Activated T-cell treated with anti-CD3 and anti-CD28 coated beads for 48 hours (primary cell): ENCODE measurements at regions not wholly inside any gene's neighbourhood (a gene's known extent, or its start where the extent isn't known, plus 50 kb on each side); places are given as distances from the start of the nearest gene placed in this dataset.
"Not testable (repeated sequence)": the region's sequence is repeated elsewhere in the genome, so short reads cannot be mapped to it uniquely, and the experiment has no call there.

Source experiments
- DNase-seq: peaks from one replicate; pipeline ENCODE4 v3.0.0-alpha.2; 2020; ENCODE audit warnings: low read depth

DNA sequence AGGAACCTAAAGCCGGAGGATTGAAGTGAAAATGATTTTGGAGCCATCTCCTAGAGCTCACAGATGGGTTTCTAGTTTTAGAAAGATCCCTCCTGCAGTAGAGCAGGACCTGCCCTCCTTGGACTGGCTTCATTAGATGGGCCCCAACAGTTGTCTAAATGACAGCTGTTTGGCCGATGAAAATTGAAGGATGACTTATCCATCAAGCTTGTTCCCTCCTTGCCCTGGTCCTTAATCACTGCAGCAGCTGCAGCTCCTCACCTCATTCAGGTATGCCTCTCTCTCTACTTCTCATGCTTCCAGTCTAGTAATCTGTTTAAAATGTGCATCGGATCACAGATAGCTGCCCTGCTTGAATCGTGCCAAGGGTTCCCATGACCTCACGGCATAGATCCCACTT, 677.6 kb downstream of the BCL11A start:
- no peak for DNase-seq

DNA sequence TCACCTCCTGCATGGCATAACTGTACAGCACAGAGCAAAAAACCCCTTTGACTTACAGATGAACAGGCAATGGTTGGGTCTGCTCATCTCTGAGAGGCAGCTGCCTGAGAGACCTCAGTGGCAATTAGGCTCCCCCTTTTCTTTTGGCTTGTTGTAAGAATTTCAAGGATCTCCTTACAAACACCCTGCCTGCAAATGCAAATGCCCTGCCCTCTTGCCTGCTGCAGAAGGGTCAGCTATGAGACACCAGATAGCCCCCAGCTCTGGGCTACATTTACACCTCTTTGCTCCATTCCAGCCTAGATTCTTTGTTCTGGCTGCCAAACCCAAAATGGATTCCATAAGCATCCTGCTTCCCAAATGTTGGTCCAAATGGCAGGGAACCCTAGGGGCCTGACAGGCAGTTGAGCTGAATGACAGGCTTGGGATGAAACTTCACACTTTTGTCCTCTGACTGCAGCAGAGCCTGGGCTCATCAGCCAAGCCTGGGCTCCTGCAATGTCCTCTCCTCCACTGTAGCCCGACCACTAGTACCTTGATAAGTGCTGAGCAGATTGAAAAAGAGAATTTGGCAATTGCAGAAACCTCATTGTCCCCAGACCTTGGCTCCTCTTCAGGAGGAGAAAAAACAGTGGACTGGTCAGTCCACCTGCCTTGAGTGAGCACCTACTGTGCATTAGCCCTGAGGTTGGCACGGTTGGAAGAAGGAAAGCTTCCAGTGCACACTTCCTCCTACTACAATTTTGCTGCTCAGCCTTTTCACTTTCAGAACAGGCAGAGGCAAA, 678.3 kb downstream of the BCL11A start:
- no peak for DNase-seq

DNA sequence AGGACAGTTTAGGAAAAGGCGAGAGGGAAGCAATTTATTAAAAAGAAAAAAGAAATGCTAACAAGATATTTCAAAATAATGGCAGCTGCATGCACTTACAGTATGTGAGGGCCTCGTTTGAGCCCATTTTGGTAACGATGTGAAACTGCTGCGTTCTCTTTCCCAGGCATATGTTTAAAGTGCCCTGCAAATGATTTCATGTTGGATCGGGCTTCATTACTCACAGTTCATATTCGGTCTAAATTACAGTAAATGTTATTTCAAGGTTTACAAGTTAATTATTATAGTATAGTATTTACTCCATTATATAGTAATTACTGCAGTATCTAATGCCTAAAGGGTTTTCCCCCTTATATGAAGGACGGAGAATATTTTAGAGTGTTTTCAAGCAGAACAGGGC, 679.1 kb downstream of the BCL11A start:
- no peak for DNase-seq

DNA sequence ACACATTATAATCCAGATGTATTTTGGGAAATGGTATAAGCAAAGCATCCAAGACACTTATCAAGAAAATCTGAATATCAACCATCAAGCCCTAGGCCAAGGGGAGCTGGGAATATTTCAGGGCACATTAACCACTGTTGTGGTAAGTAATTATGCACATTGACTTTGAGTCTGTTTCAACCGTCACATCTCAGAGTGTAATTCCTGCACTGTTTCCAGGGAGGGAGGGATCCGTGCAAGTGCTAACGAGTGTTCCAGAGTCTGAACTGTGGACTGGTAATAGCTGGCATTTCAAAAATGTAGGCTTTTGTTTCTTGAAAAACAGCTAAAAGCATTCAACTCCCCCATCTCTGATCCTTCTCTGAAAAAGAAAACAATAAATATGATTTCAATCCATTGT, 681.6 kb downstream of the BCL11A start:
- DNase-seq = no peak

DNA sequence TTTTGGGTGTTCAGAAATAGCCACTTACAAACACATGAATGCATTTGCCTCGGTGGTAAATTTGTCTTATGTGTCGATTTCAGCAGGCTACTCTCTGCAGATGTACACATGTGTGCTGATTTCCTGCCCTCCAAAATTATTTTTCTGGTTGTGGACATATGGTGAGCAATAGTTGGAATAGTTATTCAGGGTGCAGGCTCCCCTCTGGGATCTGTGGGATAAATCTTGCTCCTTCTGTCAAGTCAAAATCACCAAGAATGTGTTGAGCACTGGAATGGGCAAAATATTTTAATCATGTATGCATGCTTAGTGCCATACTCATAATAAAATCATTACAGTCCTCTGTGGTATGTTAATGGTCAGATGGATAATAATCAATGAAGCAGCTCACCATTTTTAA, 684.5 kb downstream of the BCL11A start:
- no peak for DNase-seq

DNA sequence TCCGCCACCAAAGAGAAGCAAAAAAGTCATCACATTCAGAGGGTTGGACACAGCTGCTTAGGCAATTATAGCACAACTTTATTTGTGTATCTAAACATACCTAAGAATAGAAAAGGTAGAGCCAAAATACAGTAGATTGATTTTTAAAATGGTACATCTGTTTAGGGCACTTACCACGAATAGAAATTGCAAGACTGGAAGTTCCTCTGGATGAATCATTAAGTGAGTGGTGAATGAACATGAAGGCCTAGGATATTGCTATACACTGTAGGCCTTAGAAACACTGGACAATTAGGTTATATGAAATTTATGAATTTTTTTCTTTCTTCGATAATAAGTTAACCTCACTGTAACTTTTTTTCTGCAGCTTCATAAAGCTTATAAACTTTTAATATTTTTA, 687.0 kb downstream of the BCL11A start:
- DNase-seq = no peak

DNA sequence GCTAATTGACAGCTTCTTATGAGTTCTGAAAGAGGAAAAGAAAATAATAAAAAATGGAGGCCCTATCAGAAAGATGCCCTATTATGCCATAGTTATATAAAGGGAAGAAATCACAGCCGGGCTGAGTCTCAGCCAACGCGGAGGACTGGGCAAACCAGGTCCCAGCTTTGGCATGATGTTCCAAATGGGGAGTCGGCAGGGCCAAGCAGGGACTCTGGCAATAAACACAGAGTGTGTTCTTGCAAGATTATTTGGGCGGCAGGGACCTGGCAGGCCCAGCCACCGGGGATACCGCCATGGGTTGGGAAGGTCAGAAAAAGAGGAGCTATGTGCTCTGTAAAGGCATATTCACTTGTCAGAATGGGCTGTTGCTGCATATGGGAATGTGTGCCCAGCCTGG, 694.9 kb downstream of the BCL11A start:
- DNase-seq = no peak

DNA sequence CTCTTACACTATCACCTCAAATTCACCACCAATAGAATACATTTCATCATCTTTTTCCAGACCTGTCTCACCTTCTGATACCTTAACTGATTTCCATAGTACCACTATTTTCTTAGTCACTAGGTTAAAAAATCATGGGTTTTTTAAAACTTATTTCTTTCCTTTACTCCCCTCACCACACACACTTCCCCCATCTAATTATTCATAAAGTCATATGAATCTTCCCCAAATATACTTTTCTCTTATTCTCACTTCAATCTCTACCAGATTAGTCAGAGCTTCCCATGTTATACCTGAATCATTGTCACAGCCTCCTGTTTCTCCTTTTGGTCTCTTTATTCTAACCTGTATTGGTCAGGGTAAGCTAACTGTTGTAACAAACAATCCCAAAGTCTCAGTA, 696.3 kb downstream of the BCL11A start:
- DNase-seq = no peak

DNA sequence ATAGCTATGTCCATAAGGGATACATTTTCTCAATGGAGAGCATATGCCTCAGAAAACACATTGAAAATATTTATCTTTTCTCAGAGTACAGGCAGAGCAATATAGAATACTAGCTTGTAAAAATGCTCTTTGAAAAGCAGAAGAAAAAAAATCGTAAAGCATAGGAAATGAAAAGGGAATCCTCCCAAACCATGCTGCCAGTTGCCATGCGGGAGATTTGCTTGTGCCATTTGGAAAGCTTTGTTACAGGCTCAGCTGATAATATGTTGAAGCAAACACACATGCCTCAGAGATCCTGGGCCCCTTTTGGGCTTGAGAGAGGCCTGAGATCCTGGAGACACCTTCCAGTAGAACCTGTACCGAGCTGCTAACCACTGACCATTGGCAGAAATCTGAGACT, 697.1 kb downstream of the BCL11A start:
- no peak for DNase-seq

DNA sequence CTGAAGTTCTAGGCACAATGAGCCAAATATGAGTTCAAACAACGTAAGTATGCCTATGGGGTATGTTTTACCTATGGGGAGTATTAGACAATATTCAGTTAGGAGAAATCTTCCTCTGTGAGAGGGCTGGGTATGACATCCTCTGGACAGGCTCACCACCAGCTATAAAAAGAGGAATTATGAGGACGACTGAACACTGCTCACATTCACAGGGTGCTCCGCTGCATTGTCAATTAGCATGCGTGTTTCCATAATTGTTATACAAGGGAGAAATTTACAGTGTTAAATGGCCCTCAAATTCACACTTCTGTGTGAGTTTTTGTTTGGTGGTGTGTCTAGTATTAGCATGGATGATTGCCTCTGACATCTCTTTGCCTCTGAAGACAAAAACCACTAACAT, 700.4 kb downstream of the BCL11A start:
- DNase-seq = no peak

DNA sequence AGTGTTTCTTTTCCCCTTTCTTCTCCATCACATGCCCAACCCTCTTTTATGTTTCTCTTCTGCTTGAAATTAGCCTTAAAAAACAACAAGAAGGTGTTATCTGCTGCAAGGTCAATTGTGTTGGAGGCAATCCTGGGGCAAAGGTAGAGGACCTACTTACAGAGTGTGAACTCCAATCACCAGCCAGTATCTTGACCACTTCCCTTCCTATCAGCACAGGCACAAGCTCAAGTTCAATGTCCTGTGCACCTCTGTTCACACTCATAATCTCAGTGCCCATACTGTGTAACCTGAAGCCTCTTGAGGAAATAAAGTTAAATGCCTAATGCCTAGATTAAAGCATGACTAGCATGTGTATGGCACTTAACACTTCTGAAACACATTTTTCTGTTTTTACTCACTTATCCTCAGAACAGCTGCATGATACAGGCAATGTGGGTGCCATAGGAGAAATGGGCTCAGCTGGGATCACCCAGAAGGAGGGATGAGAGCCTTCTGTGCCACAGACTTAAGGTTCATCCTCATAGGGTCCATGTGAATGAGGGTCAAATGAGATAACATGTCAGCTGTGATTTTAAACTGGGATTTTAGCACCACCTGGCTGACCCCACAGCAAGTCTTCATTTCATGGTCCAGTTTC, 701.5 kb downstream of the BCL11A start:
- no peak for DNase-seq

DNA sequence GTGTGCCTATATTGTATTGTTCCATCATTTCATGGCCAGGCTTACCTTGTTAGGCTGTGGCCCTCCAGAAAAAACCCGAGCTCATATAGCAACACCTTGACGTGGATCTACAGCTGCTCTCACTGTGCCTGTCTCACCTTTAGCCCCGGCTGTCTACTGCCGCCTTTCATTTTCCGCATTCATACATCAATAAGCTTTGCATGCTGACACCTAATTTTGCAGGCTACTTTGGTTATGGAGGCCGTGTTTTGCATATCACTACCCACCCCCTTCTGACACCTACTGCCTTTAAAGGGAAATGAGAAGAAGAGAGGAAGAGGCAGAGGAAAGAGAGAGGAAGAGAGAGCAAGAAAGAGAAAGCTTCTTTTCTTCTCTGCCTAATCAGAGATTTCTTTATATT, 702.9 kb downstream of the BCL11A start:
- no peak for DNase-seq

DNA sequence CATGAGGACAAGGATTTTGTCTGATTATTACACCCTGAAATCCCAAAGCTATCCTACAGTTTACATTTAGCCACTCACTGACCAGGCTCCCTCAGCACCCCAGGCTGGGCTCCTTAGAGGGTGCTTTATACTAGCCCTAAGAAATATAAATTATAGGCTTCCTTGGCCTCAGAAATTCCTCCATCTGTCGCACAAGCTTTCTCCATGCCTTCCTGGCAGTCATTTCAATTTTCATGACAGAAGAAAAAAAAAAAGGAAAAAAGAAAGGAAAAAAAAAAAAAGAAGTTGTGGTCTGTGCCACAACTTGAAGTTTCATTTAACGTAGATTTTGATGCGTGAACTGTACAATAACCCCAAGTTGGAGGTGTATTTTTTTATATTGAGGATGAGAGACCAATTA, 719.5 kb downstream of the BCL11A start:
- no peak for DNase-seq

DNA sequence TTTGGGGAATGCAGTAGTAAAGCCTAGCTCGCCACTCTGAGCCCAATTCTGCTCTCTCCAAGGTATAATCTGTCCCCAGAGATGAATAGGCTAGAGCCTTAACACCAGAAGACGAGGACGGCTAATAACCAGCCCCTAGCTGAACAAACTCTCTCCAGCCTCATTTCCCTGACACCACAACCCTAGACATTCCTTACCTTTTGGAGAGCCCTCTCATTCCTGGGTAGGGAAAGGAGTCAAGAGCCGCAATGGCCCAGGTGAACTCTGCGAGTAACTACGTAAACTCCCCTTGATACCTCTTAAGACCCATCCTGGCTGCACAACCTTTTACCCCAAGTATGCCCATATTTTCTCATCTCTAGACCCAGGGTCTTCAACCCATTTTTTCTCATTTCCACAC, 722.9 kb downstream of the BCL11A start:
- no peak for DNase-seq

DNA sequence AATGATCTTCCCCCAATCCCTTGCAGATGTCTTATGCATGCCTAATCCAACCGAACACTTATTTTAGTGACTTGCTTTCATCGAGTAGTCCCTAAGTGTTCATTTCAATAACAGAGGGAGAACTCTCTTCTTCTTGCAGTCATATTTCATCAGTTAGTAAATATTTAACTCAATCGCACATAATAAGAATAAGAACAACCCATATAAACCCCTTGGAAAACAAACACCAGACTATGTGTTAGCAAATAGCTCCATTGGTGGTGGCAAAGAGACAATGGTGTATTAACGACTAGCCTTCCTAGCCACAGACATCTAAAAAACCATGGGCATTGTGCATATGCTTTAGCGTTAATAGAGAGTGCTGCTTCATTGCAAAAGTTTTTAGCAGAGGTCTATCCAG, 725.8 kb downstream of the BCL11A start:
- DNase-seq = no peak

DNA sequence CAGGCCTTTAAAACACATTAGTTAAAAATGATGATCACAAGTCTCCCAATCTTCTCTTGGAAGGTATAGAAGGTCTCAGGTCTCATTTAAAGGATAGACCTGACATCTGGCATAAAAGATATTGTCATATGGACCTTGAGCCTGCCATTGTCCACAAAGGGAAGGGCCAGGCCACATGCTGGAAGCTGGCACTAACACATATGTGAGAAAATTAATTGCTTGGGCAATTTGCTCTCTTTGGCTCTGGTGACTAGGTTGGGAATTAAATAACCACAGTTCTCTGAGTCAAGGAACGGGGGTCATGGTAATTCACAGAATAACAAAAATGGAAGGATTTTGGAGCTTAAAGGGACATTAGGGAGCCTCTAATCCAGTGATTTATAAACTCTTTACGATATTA, 727.3 kb downstream of the BCL11A start:
- no peak for DNase-seq

DNA sequence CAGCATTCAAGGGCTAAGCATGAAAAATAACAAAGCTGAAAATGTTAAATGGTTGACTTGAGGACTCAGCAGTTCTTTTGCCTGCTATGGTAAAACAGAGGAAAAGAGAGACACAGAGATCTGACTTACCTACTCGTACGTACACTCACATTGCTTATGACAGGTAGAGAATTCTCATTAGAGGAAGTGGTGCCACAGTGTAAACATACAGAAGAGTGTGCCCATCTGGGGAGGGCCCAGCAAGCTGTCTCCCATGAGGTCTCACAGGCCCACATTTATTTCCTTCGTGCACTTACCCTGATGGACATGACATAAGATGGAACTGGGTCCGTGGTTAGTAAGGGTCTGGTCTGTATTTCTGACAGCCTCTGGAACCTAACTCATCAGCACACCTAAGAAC, 729.1 kb downstream of the BCL11A start:
- no peak for DNase-seq

DNA sequence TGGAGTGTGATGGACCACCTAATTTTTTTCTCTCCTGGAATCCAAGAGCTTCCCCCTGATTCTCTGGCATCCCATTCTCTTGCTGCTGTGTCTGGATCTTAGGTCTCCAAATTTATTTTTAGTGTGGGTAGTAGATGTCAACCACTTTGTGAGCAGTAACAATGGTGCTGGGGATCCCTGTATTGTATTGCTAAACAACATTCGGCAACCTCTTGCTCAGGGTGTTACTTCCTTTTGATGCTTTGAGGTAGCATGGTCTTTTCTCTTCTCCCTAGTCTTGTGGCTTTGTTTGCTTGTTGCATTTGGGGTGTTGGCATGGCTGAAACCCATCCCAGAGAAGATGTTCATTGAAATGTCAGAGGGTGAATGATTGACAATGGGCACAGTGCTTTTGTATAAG, 737.4 kb downstream of the BCL11A start:
- DNase-seq = no peak

DNA sequence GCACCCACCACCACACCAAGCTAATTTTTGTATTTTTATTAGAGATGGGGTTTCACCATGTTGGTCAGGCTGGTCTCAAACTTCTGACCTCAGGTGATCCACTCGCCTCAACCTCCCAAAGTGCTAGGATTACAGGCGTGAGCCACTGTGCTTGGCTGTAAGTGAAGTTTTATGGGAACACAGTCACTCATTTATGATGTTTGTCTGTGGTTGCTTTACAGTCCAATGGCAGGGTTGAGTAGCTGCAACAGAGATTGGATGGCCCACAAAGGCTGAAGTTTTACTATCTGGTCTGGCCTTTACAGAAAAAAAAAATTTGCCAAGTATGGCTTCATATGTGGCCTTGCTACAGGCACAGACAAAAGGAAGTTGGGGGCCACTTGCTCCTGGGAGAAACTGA, 743.2 kb downstream of the BCL11A start:
- not testable (repeated sequence) for DNase-seq

DNA sequence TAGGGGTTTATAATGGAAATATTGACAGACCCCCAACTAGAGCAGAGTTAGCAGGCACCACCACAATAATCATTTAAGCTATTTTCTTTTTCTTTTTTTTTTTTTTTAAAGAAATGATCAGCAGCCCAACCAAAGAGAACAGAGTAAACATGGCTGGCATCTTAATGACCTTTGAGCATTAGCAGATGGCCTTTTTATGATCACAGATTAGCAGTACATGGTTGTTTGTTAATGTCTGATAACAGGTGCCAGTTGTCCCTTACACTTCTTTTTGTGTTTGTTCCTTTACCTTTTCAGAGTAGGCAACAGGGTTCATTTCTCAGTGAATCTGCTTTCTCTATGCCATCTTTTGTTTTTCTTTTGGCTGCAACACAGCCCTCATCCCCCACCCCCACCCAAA, 747.0 kb downstream of the BCL11A start:
- no peak for DNase-seq

DNA sequence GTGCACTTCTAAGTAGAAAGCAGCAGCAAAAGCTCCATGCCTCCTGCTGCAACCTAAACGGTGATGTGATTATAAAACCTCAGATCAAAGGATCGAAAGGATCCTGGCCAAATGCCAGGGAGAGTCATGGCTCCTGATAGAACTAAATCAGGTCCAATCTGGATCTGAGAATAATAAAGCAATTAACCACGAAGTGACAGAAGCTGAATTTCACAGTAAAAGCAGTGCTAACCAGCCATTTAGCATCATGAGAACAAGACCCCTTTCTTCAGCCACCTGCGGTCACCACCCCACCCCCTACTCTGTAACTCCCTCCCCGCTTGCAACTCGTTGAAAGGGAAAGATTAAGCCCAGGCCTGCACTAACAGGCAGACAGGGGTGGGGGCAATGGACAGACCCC, 748.7 kb downstream of the BCL11A start:
- DNase-seq = no peak

DNA sequence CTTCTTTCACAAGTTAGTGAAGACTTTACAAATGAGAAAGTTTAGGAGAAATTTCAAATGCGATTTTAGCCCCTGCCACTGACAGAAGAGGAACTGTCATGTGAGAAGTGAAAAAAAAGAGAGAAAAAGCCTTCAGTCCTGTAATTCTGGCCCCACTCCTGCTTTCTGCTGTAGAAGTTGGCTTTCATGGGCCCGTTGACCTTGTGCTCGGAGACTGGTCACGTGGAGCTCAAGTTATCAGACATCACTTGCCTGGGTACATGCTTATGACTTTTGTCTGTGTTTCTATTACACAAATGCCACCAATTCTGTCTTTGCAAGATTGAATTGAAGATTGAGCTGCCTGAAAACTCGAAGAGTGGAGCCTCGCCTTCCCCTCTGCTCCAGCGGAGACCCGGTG, 749.9 kb downstream of the BCL11A start:
- DNase-seq = no peak

DNA sequence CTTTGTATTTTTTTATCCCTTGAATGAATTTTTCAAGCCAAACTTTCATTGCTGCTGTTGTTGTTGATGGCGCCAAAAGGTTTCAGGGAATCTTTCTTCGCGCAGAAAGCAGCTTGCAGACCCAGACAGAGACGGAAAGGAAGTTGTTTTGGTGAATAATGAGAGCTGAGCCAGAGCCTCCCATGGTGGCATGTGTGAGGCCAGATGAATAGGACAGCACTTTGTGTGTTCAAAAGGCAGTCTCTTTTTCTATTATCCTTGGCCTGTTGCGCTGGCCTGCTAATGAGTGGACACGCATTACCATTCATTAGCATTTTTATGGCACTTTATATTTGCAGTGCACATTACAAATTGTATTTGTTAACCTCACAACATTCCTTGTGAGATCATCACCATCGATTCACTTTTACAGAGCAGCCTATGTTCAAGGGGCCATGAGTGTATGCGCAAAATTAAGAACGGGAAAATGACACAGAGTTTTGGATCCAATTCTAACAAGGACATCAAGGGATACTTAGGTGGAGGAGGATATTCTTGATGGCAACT, 754.7 kb downstream of the BCL11A start:
- no peak for DNase-seq
